Neural cell (in vitro differentiated cells): ENCODE measurements at regions not wholly inside any gene's neighbourhood (a gene's known extent, or its start where the extent isn't known, plus 50 kb on each side); places are given as distances from the start of the nearest gene placed in this dataset.

Source experiments
- H2AFZ ChIP-seq: fragments of 200-600, 300-800 bp; sonication (generic), shearing (Covaris generic); 2 replicates; pipeline ENCODE4 v1.6.0; 2014; ENCODE audit warnings: low read depth, mild to moderate bottlenecking, antibody characterized with exemption, low read length, moderate library complexity
- H3F3A ChIP-seq: fragments of 200-600 bp; shearing (Covaris generic); 2 replicates; pipeline ENCODE4 v1.6.1; 2016; ENCODE audit warnings: mild to moderate bottlenecking, moderate library complexity, mixed read lengths, antibody characterized with exemption, low read length; ENCODE audit not compliant: insufficient read depth, poor library complexity, severe bottlenecking
- H3K27ac ChIP-seq: fragments of 200-600, 300-800 bp; sonication (generic), shearing (Covaris generic); 2 replicates; pipeline ENCODE4 v1.5.1; 2014; ENCODE audit warnings: mild to moderate bottlenecking, low read length, moderate library complexity
- H3K27me3 ChIP-seq: fragments of 300-800, 200-600 bp; sonication (generic), shearing (Covaris generic); 2 replicates; pipeline ENCODE4 v1.6.0; 2014; ENCODE audit warnings: mild to moderate bottlenecking, low read depth, low read length, moderate library complexity; ENCODE audit not compliant: insufficient read depth
- H3K36me3 ChIP-seq: fragments of 300-800, 200-600 bp; sonication (generic), shearing (Covaris generic); 2 replicates; pipeline ENCODE4 v1.5.1; 2014; ENCODE audit warnings: mild to moderate bottlenecking, antibody characterized with exemption, low read length, moderate library complexity; ENCODE audit not compliant: insufficient read depth
- H3K4me2 ChIP-seq: fragments of 300-800, 200-600 bp; sonication (generic), shearing (Covaris generic); 2 replicates; pipeline ENCODE4 v1.6.0; 2014; ENCODE audit warnings: mild to moderate bottlenecking, low read length
- H3K4me3 ChIP-seq: fragments of 300-800, 200-600 bp; sonication (generic), shearing (Covaris generic); 2 replicates; pipeline ENCODE4 v1.5.1; 2014; ENCODE audit warnings: mild to moderate bottlenecking, low read length, moderate library complexity
- H3K79me2 ChIP-seq: fragments of 200-600 bp; shearing (Covaris generic); replicated peaks from 2 replicates; pipeline ENCODE4 v1.6.0; 2014; ENCODE audit warnings: mild to moderate bottlenecking, low read length, moderate library complexity; ENCODE audit not compliant: insufficient read depth
- H3K9ac ChIP-seq: fragments of 300-800, 200-600 bp; sonication (generic), shearing (Covaris generic); 2 replicates; pipeline ENCODE4 v1.6.1; 2016; ENCODE audit warnings: mild to moderate bottlenecking, low read length, mixed read lengths
- H3K9me2 ChIP-seq: fragments of 200-600 bp; shearing (Covaris generic); 2 replicates; pipeline ENCODE4 v1.6.1; 2016; ENCODE audit warnings: mild to moderate bottlenecking, low read length, mixed read lengths; ENCODE audit not compliant: insufficient read depth
- H3K9me3 ChIP-seq: fragments of 200-600, 300-800 bp; sonication (generic), shearing (Covaris generic); 2 replicates; pipeline ENCODE4 v1.6.1; 2016; ENCODE audit warnings: mild to moderate bottlenecking, mixed run types, low read length, moderate library complexity, mixed read lengths
- H4K20me1 ChIP-seq: fragments of 200-600 bp; shearing (Covaris generic); 2 replicates; pipeline ENCODE4 v1.6.1; 2016; ENCODE audit warnings: mild to moderate bottlenecking, mixed run types; ENCODE audit not compliant: insufficient read depth
- CTCF ChIP-seq: fragments of 450-650 bp; IDR thresholded peaks from 2 replicates; pipeline ENCODE4 v1.5.1; 2014; ENCODE audit warnings: antibody characterized with exemption, mild to moderate bottlenecking, moderate library complexity; ENCODE audit not compliant: poor library complexity, severe bottlenecking
- EP300 ChIP-seq: fragments of 450-650 bp; conservative IDR thresholded peaks from 2 replicates; pipeline ENCODE4 v1.6.1; 2014; ENCODE audit warnings: antibody characterized with exemption, mild to moderate bottlenecking, moderate library complexity; ENCODE audit not compliant: poor library complexity, severe bottlenecking
- EZH2 ChIP-seq: fragments of 200-600, 300-800 bp; shearing (Covaris generic), sonication (generic); IDR thresholded peaks from 2 replicates; pipeline ENCODE4 v1.6.1; 2014; ENCODE audit warnings: antibody characterized with exemption, low read length, borderline replicate concordance, mild to moderate bottlenecking; ENCODE audit not compliant: insufficient read depth, poor library complexity, severe bottlenecking
- MXI1 ChIP-seq: fragments of 450-650 bp; conservative IDR thresholded peaks from 2 replicates; pipeline ENCODE4 v1.6.1; 2014; ENCODE audit warnings: antibody characterized with exemption, mild to moderate bottlenecking; ENCODE audit not compliant: poor library complexity, severe bottlenecking
- POLR2AphosphoS5 ChIP-seq: IDR thresholded peaks from 2 replicates; pipeline ENCODE4 v1.6.1; 2012
- RAD21 ChIP-seq: fragments of 450-650 bp; conservative IDR thresholded peaks from 2 replicates; pipeline ENCODE4 v1.6.1; 2014; ENCODE audit warnings: antibody characterized with exemption, mild to moderate bottlenecking, moderate library complexity
- REST ChIP-seq: IDR thresholded peaks from 2 replicates; pipeline ENCODE4 v1.6.1; 2012; ENCODE audit warnings: borderline replicate concordance
- SMC3 ChIP-seq: fragments of 450-650 bp; conservative IDR thresholded peaks from 2 replicates; pipeline ENCODE4 v1.6.1; 2014; ENCODE audit warnings: antibody characterized with exemption, mild to moderate bottlenecking, moderate library complexity; ENCODE audit not compliant: poor library complexity
- TAF1 ChIP-seq: IDR thresholded peaks from 2 replicates; pipeline ENCODE4 v1.6.1; 2012; ENCODE audit warnings: low read depth

GRCh38 chr2:43001787-43002468 is 209.5 kb upstream of the HAAO start:
- TF ChIP-seq SMC3 (no peak), RAD21 (no peak), CTCF (no peak), REST (no peak), EP300 (no peak), MXI1 (no peak), EZH2 (no peak), POLR2AphosphoS5 (no peak), TAF1 (no peak)
- Histone ChIP-seq H3K9me3 (no peaks in the 10 kb centered on the region), H3K4me2 (no peak overlapping the region), H3K9me2 (no peaks in the 10 kb centered on the region), H3K4me3 (no peak overlapping the region), H3F3A (no peaks in the 10 kb centered on the region), H3K79me2 (no peaks in the 10 kb centered on the region), H3K9ac (no peak overlapping the region), H4K20me1 (no peaks in the 10 kb centered on the region), H3K36me3 (no peaks in the 10 kb centered on the region), H3K27me3 (no peaks in the 10 kb centered on the region), H2AFZ (no peak overlapping the region), H3K27ac (no peak overlapping the region)

- Histone ChIP-seq H4K20me1 (no peaks in the 10 kb centered on the region), H3K36me3 (no peaks in the 10 kb centered on the region), H3K4me2 (no peak overlapping the region), H3K27me3 (no peaks in the 10 kb centered on the region), H3F3A (no peaks in the 10 kb centered on the region), H3K4me3 (no peak overlapping the region), H3K27ac (no peak overlapping the region), H2AFZ (no peak overlapping the region), H3K9me2 (no peaks in the 10 kb centered on the region), H3K9ac (no peak overlapping the region), H3K79me2 (no peaks in the 10 kb centered on the region), H3K9me3 (no peaks in the 10 kb centered on the region)
- TF ChIP-seq CTCF (no peak), REST (no peak), EZH2 (no peak), RAD21 (no peak), TAF1 (no peak)
These were observed 208.6 kb upstream of the HAAO start for GRCh38 chr2:43001055-43001378.
